ENCODE measurements at regions not wholly inside any gene's neighbourhood (a gene's known extent, or its start where the extent isn't known, plus 50 kb on each side); places are given as distances from the start of the nearest gene placed in this dataset.

DNA sequence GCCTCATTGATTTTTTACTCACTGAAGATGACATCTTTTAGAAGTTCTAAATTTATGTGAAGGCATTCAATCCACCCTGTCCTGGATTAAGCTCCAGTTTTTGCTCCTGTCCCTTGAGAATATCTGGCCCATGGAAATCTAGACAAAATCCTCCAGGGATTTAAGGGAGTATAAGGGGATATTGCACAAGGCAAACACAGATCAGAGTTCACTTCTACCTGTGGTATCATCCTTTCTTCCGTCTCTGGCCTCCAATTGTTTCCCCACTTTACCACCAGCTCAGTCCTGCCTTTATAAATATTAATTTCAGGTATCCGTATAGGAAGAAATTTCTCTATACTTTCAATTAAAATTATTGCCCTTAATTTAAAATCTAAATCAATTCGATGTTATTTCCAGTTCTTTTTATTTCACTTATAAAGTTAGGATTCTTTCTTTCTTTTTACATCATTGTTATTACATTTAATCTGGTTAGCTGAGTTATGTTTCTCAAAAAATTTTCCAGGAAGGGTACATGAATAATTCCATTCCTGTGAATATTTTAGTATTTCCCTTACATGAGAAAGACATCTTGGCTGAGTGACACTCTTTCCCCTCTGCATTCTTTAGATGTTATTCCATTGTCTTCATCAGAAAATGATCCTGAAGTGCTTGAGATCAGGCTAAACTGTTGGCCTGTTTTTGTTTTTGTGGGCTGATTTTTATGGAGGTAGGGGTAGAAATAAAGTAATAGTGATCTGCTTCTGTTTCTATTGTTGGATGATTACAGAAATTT is 194.3 kb upstream of the MAP3K1 start:
- no peak for DNase-seq (ENCODE audit: low read depth)

DNA sequence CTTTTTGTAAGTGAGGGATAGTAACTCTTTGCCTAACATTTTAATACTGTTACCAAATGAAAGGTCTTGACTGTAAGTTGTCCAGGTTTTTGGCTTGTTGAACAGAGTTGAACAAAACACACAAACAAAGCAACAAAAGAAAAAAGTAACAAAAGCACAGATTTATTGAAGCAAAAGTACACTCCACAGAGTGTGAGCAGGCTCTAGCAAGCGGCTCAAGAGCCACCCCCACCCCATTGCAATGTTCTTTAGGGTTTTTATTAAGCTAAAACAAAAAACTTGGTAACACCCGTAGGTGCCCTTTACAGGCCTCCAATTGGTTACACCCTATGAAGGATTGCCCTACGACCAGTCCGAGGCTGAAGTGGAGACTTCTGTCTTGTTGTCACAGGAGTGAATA is 197.4 kb upstream of the MAP3K1 start:
- DNase-seq (ENCODE audit: low read depth) = no peak

DNA sequence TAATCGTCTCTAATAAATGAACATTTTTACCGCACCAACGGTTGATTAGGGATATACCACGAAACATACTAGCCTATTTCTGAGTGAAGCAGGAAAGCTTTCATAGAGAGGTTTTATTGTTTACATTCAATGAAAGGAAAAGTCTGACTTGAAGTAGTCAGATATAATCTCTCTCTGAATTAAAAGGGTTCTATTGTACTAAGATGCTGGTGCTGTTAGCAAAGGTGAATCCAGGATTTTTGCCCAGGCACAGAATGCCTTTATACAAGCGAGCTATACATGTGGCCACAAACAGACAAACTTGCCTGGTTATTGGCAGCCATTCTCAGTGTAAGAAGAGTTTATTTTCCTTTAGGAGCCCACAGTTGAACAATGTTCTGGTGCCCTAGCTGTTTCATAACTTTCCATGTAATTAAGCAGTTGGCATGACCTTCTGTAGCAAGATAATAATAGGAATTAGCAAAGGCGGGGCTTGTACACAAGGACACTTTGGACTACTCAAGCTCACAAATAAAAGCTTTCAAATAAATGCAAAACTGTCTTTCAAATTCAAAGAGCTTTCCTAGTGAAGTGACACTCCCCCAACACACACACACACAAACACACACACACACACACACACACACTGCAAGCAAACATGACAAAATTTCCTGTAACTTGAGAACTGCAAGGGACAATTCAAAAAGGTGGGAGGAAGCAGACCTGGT is 198.7 kb upstream of the MAP3K1 start:
- no peak for DNase-seq (ENCODE audit: low read depth)

DNA sequence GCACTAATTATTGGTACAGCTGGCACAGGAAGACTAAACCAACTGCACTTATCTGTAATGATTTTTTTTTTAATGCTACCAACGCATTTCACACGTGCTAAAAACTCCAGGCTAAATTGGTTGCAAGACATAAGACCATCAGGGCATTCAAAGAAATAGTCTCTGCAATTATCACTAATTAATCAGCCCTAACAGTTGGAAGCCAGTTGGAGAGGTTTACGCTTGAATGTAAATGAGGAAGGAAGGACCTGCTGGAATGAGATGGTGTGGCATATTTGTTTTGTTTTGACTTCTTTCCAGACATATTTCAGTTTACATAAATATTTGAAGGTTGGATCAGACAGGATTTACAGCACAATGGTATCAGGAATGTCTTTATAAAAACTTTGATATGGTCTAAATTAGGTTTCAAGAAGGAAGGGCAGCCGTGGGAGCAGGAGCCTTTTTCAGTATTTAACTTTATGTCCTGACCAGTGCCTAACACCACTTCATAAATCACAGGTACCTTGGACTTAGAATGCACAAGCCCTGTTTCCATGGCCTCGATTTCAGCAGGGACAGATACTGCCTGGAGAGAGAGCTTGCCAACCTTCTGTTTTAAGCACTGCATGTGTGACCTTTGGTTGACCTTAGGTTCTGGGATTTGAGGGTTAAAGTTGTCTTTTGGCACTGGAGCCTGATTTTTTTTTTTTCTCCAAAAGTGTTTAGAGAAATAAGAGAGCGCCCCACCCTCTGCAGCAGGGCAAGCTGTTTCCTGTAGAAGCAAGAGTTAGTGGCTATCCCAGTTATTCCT is 199.8 kb upstream of the MAP3K1 start:
- DNase-seq (ENCODE audit: low read depth) = no peak

DNA sequence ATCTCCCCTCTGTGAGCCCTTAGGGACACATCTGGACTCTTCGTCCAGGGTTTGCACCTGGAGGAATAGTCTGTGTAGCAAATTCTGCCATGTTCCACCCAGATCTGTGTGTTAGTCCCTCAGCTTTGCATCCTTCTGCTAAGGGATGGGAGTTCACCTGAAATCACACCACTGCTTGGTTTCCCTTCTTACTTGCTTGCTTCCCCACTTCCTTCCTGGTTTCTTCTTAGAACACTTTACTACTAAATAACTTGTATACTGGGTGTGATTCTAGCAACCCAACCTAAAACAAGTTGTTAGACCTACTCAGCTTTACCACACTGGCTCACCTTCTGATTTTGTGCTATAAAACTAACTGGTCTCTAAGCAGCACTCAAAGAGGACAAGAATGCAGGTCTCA is 202.6 kb upstream of the MAP3K1 start:
- DNase-seq (ENCODE audit: low read depth) = no peak

DNA sequence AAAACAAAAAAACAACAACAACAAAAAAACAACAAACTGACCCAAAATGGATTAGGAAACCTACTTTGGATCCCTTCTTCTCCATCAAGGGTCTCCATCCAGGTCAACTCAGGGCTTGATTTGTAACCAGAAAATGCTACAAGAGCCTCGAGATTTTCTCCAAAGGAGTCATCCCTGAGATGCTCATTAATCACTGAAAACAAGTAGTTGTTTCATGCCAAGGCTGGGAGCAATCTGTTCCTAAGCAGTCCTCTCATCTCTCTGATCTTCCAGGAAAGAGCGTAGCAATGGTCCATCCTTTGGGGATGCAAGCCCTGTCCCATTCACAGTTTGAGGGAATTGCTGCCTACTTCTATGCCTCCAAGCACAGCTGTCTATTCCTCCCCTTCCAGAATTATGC is 203.0 kb upstream of the MAP3K1 start:
- no peak for DNase-seq (ENCODE audit: low read depth)

DNA sequence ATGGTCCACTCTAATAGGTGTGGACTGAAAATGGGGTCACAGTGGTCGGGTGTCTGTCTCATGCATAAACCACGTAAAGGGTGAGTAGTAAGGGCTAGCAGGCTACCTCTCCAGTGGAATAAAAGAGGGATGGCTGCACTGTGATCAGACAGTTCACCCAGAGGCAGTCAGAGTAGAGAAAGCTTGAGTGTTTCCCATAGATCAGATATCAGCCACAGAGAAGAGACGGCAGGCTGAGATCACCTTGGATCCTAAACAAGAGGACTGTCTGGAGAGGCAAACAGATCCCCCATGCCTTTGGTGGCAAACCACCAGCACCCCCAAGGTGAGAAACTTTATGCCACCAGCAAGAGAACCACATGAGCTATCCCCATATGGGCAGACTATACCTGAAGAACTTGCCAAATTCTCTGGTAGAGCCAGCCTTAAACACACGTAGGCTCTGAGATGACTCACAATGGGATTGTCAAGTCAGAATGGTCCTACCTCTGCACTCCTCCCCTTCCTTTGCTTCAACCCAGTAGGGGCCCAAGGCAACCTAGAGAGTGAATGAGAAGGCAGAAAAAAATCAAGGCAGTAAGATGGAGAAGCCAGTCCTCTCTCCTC is 205.2 kb upstream of the MAP3K1 start:
- DNase-seq (ENCODE audit: low read depth) = peak; percentile 18

DNA sequence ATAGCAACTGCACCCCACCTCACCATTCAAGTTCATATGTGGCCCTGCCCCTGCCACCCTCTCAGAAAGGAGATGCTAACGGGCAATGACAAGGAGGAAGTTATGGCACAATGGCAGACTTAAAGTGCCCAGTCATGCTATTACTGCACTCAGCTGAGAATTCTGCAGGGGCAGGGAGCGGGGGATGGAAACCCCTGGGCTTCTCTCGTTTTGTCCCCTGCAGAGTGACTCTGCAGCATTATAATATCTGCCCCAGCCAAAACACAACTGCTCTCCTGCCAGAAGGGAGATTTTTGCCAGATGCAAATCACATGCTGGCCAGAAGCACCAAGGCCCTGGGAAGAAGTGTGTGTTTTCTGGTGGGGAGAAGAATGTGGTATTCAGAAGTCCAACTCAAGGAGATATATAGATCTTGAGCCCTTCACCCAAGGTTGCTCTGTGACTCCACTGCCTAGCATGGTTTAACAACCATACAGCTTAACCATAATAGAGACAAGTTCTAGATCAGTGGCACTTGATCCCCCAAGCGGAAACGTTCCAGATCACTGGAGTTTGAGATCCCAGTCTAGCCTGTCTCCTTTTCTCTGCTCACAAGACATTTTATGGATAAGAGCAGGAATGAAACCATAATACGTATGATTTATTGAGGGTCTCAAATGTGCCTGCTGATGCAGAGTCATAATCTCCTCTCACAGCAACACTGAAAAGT is 207.0 kb upstream of the MAP3K1 start:
- no peak for DNase-seq (ENCODE audit: low read depth)

DNA sequence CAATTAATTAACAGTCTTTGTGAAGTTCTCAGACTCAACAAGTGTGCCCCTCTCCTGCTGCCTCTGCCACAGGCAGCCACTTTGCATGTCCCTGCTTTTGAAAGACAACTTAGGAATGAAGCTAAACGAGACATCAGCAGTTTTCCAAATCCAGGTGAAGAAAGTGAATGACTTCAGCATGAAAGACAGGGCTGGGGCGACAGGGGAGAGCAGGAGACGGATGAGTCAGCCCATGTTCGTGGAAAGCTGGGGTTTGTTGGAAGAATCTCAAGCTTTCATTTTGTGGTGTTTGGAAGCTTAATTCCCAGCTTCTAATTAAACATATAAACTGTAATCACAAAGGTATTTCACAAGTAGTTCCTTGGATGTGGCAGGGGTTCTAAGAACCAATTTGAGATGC is 207.8 kb upstream of the MAP3K1 start:
- no peak for DNase-seq (ENCODE audit: low read depth)

DNA sequence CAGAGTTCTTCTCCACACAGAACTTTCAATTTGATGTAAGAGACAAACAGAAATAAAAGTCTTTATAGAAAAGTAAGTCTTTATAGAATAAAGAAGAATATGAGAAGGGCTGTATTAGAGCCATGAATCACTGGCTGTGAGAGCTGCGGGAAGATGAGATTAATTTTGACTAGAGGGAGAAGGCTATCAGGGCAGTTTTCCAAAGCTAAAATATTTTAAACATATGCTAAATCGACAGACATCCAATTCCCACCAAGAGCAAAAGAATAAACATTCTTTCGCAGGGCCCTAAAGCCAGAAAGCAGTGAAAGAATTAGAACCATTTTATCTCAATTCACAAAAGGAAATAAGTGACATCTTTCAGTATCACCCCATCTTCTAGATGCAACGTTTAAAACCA is 208.3 kb upstream of the MAP3K1 start:
- DNase-seq (ENCODE audit: low read depth) = no peak

DNA sequence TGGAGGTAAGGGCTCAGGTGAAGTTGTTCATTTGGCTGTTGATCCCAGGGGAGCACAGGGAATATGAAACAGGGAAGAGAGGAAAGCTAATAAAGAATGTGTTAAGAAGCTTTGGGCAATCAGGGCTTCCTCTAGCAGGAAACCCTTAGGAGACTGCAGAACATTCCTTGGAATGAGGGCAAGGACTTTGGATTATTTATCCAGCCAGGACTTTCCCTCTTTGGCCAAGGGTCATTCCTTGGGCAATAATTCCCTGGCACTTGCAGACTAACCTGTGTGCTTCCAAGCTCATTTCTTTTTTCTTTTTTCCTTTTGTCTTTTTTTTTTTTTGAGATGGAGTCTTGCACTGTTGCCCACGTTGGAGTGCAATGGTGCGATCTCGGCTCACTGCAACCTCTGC is 209.2 kb upstream of the MAP3K1 start:
- no peak for DNase-seq (ENCODE audit: low read depth)

DNA sequence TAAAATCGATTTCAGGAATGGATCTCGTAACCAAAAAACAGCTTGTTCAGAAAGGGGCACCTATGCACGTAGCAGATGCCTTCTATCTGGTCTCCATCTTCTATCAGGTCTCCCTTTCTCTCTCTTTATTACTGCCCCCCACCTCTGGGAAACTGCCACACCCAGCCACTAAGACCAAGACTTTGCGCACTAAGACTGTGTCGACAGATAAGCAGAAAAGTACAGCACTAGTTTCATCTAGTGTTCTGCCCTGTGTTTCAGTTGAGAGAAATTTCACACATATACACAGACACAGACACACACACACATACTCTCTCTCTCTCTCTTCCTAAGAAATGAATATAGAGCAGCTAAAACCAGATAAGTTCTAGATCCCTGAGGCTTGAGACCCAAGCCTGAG is 210.1 kb upstream of the MAP3K1 start:
- DNase-seq (ENCODE audit: low read depth) = no peak

DNA sequence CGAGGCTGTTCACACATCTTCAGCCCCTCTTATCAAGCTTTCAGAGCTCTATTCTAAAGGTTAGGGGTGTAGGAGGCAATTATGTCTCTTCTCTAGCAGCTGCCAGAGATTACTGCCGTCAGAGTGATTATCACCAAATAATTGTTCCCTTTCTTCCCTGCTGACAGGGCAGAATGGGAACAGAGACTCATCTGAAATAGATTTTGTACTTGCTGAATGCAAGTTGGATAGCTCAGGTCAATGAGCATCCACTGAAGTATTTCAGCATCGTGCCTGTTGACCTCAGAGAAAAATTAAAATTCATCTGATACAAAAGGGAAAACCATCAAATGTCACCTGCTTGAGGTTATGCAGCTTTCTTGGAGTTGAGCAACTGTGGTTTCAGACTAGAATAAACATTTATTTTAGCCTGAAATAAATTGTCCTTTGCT is 213.7 kb upstream of the MAP3K1 start:
- no peak for DNase-seq (ENCODE audit: low read depth)

DNA sequence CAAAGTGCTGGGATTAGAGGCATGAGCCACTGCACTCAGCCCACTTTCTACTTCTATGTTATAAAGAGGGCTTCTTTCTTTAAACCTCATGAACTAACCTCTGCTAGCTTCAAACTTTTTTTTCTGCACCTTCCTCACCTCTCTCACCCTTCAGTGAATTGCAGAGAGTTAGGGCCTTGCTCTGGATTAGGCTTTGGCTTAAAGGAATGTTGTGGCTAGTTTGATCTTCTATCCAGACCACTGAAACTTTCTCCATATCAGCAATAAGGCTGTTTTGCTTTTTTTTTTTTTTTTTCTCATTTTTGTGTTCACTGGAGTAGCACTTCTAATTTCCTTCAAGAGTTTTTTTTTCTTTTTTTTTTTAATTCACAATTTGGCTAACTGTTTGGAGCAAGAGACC is 216.4 kb upstream of the MAP3K1 start:
- DNase-seq (ENCODE audit: low read depth) = no peak

DNA sequence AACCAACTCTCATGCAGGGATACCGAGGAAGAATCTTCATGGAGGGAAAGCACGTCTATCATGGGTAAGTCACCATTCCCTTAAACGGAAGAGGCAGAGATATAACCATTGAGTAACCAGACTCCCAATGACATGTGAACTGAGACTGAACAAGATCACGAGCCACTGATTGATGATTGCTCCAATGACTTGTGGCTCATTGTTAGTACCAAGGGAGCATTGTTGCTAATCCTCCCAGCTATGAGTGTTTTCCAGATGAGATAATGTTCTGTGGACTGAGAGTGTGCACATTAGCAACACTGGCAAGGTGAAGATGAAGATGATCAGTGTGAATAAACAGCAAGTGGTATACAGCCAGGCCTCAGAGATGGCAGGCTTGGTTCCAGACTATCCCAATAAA is 219.2 kb upstream of the MAP3K1 start:
- no peak for DNase-seq (ENCODE audit: low read depth)

DNA sequence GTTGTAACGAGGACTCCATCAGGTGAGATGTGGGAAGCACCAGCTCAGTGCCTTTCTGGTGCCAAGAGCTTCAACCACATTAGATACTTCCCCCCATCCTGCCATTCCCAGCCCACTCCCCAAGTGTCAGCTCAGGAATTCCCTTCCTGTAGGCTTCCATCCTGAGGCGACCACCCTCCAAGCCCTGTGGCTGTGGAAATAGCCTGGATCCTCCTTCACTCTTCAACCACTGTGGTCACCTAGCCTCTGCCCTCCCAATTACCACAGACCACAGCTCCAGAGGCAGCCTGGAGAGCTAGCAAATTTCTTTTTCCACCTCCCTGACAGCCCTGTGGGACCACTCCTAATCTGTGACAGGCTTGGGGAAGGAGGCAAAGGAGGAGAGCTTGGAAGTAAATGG is 219.8 kb upstream of the MAP3K1 start:
- DNase-seq (ENCODE audit: low read depth) = no peak

DNA sequence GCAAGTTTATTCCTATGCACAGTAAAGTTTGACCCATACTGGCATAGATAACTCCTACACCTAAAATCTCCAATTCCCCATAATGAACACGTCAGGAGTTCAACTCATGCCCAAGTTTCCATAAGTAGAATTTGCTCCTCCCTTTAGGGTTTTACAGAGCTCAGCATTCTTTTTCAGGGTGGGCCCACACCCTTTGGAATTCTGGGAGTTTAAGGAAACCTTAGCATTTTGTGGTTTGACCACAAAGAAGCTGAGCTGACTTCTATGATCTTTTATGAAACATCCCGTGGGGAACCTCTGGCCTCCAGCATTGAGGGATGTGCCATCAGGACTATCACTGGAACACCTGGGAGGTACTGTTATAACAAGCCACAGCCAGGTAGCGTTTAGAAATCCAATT is 220.6 kb upstream of the MAP3K1 start:
- no peak for DNase-seq (ENCODE audit: low read depth)

DNA sequence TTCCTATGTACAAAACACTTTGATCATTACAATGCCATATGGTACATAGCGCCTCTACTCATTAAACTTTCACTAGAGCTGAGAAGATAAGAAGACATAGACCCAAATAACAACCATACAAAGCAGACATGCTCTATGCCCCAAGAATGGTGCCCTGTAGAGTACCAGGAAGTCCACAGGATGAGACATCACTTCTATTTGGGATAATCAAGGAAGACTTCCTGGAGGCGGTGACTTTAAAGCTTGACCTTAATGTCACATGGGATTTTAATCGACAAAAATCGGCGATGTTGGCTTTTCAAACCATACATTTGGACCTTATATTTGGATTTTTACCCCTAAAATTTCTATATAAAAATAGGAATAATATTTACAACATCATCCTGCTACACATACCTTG is 224.3 kb upstream of the MAP3K1 start:
- DNase-seq (ENCODE audit: low read depth) = no peak

DNA sequence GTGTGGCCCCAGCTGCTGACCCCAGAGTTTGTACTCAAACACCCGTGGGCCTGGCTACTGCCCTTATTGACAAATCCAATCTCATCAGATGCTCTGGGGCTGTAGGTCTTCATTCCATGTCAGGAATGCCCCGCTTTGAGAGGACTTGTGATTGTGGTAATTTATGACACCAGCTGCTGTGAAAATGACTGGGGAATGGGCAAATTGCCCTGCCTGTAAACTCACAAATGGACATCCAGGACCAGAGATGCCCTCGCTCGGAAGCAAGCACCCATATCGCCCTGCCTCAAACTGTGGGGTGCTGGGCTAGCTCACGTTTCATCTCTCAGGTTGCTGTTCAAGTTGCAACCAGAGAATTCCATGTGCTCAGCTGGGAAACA is 225.9 kb upstream of the MAP3K1 start:
- no peak for DNase-seq (ENCODE audit: low read depth)

DNA sequence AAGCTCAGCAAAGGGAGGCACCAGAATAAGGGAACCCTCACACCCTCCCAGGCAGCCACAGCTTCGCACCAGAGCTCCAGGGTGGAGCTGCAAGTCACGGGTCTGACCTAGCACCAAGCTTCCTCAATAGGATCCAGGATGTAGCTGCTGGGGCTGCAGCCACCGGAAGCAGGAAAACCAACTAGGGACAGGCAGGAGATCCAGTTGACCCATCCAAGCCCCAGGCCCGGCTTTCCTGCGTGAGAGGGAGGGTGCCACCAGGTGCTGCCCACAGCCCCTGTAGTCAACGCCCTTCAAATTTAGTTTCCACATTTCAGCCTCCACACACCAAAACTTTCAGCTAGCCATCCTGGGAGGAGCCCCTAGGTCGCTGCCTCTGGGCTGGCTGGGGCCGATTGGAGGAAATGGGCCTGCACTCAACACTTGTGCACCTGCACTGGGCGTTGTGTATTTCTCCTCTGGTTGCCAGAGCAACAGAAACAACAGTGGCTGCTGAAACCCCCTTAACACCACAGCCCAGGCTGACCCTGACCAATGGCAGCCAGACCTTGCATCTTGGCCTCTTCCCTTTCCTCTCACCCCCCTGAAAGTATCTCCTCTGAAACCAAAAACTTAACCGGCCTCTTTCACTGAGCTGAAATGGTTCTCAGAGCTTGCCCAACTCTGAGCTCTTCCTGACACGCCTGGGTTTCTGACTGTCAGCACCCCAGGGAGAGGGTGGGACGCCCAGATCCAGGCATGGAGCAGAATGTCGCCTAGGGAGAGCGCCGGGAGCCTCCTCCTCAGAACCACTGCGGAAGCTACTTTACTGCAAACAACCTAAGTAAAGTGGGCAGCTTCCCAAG is 226.5 kb upstream of the MAP3K1 start:
- DNase-seq (ENCODE audit: low read depth) = no peak

DNA sequence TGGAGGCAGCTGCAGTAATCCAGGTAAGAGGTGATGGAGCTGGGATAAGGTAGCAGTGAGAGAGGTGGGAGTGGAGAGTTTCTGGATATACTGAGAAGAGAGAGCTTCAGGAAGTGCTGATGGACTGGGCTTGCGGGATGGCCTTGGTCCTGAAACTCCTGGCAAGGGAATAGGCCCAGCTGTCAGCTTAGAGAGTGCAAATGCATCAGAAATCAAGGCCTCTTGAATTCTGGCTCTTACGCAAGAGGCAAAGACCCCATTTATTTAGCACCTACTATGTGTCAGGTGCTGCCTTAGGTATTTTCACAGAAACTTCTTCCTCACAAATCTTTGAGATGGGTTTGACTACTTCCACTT is 227.2 kb upstream of the MAP3K1 start:
- no peak for DNase-seq (ENCODE audit: low read depth)

Data from stimulated activated CD4-positive, alpha-beta T cell treated with anti-CD3 and anti-CD28 coated beads, Interleukin-2, amount 100 ng/mL, for 4 hours (primary cell).